Liver (tissue), 8 donors: ENCODE measurements at regions not wholly inside any gene's neighbourhood (a gene's known extent, or its start where the extent isn't known, plus 50 kb on each side); places are given as distances from the start of the nearest gene placed in this dataset.

Experiments
- DNase-seq: peaks from one replicate; pipeline ENCODE4 v3.0.0-alpha.2; 2017; ENCODE audit warnings: low spot score
- H3K27ac ChIP-seq, 2 donors: one replicate each; pipeline ENCODE4 v1.7.0; 2013; ENCODE audit warnings: inconsistent platforms in 2 of 2, low read length in 2 of 2, control low read depth in 1 of 2, low read depth in 1 of 2, mild to moderate bottlenecking in 1 of 2
- H3K27me3 ChIP-seq, 4 donors: one replicate each; pipeline versions ENCODE4 v1.6.1 to v1.7.0; 2013; ENCODE audit warnings: low read length in 3 of 4, inconsistent platforms in 1 of 4, mild to moderate bottlenecking in 1 of 4, moderate library complexity in 1 of 4; ENCODE audit not compliant: control insufficient read depth in 4 of 4, insufficient read depth in 4 of 4
- H3K36me3 ChIP-seq, 4 donors: one replicate each; pipeline versions ENCODE4 v1.6.1 to v1.7.0; 2013; ENCODE audit warnings: low read length in 3 of 4, mild to moderate bottlenecking in 3 of 4, low read depth in 1 of 4, moderate library complexity in 1 of 4; ENCODE audit not compliant: control insufficient read depth in 4 of 4, insufficient read depth in 3 of 4
- H3K4me1 ChIP-seq, 4 donors: one replicate each; pipeline versions ENCODE4 v1.6.1 to v1.7.0; 2013; ENCODE audit warnings: low read length in 3 of 4, mild to moderate bottlenecking in 3 of 4, moderate library complexity in 1 of 4; ENCODE audit not compliant: control insufficient read depth in 4 of 4, insufficient read depth in 4 of 4
- H3K4me3 ChIP-seq, 3 donors: one replicate each; pipeline versions ENCODE4 v1.6.1 to v1.7.0; 2013; ENCODE audit warnings: low read length in 3 of 3, control low read depth in 1 of 3, low read depth in 1 of 3, mild to moderate bottlenecking in 1 of 3
- H3K9ac ChIP-seq, 2 donors: one replicate each; pipeline ENCODE4 v1.7.0; 2013; ENCODE audit warnings: low read length in 2 of 2, mild to moderate bottlenecking in 2 of 2, moderate library complexity in 2 of 2, control low read depth in 1 of 2, low read depth in 1 of 2
- H3K9me3 ChIP-seq, 4 donors: one replicate each; pipeline versions ENCODE4 v1.6.1 to v1.7.0; 2013; ENCODE audit warnings: low read length in 3 of 4; ENCODE audit not compliant: control insufficient read depth in 4 of 4
- ATF3 ChIP-seq: IDR thresholded peaks from 2 replicates; pipeline ENCODE4 v1.6.1; 2016; ENCODE audit warnings: antibody characterized with exemption
- CTCF ChIP-seq: fragments of 150-350 bp; IDR thresholded peaks from 2 replicates; pipeline ENCODE4 v1.5.1; 2017; ENCODE audit warnings: improper control_type of control experiment, low read depth, low read length; ENCODE audit not compliant: missing input control
- EGR1 ChIP-seq, 2 donors: IDR thresholded peaks; 2 replicates each; pipeline ENCODE4 v1.6.1; 2016 to 2018; ENCODE audit warnings: antibody characterized with exemption in 2 of 2, low read depth in 2 of 2
- FOXA1 ChIP-seq: IDR thresholded peaks from 2 replicates; pipeline ENCODE4 v1.6.1; 2016; ENCODE audit warnings: antibody characterized with exemption
- FOXA2 ChIP-seq: IDR thresholded peaks from 2 replicates; pipeline ENCODE4 v1.6.1; 2016; ENCODE audit warnings: antibody characterized with exemption
- HNF4A ChIP-seq, 2 donors: conservative IDR thresholded peaks; 2 replicates each; pipeline ENCODE4 v1.6.1; 2016; ENCODE audit warnings: antibody characterized with exemption in 2 of 2, mild to moderate bottlenecking in 2 of 2
- HNF4G ChIP-seq: IDR thresholded peaks from 2 replicates; pipeline ENCODE4 v1.6.1; 2016; ENCODE audit warnings: antibody characterized with exemption
- JUND ChIP-seq, 2 donors: IDR thresholded peaks; 2 replicates each; pipeline ENCODE4 v1.6.1; 2016; ENCODE audit warnings: antibody characterized with exemption in 2 of 2
- MAX ChIP-seq: IDR thresholded peaks from 2 replicates; pipeline ENCODE4 v1.6.1; 2016; ENCODE audit warnings: antibody characterized with exemption
- NR2F2 ChIP-seq: IDR thresholded peaks from 2 replicates; pipeline ENCODE4 v1.6.1; 2016; ENCODE audit warnings: antibody characterized with exemption
- RAD21 ChIP-seq, 2 donors: IDR thresholded peaks; 2 replicates each; pipeline ENCODE4 v1.6.1; 2016; ENCODE audit warnings: antibody characterized with exemption in 2 of 2, mild to moderate bottlenecking in 2 of 2
- REST ChIP-seq: IDR thresholded peaks from 2 replicates; pipeline ENCODE4 v1.6.1; 2016; ENCODE audit warnings: antibody characterized with exemption, mild to moderate bottlenecking
- RXRA ChIP-seq, 2 donors: IDR thresholded peaks; 2 replicates each; pipeline ENCODE4 v1.6.1; 2017 to 2018; ENCODE audit warnings: antibody characterized with exemption in 2 of 2, mild to moderate bottlenecking in 1 of 2
- SP1 ChIP-seq: IDR thresholded peaks from 2 replicates; pipeline ENCODE4 v1.6.1; 2018; ENCODE audit warnings: antibody characterized with exemption, mild to moderate bottlenecking
- TAF1 ChIP-seq: conservative IDR thresholded peaks from 2 replicates; pipeline ENCODE4 v1.6.1; 2016; ENCODE audit warnings: antibody characterized with exemption, mild to moderate bottlenecking
- YY1 ChIP-seq: IDR thresholded peaks from 2 replicates; pipeline ENCODE4 v1.6.1; 2016; ENCODE audit warnings: antibody characterized with exemption, mild to moderate bottlenecking
- ZBTB33 ChIP-seq: IDR thresholded peaks from 2 replicates; pipeline ENCODE4 v1.6.1; 2016; ENCODE audit warnings: antibody characterized with exemption
- WGBS: extraction: QIAGEN DNeasy Blood & Tissue Kit; methylation state at CpG from one replicate; pipeline ENCODE4 v1.1.7; 2013; 5-methylcytosine and 5-hydroxymethylcytosine counted together
- donor health status: healthy.
- donor health status: healthy.
- donor health status: healthy.
- donor health status: healthy.
- donor health status: healthy.

- no peak overlapping the region for H3K27ac ChIP-seq
- TF ChIP-seq TAF1 (no peak), ZBTB33 (no peak), RAD21 (IDR thresholded peaks at IDR 0.05) (no peak), FOXA1 (no peak), HNF4G (no peak)
- no peaks in the 10 kb centered on the region for H3K27me3 ChIP-seq
- DNase-seq, result no peak
- H3K4me1 ChIP-seq, result no peaks in the 10 kb centered on the region
- no peaks in the 10 kb centered on the region for H3K9me3 ChIP-seq
- no peaks in the 10 kb centered on the region for H3K36me3 ChIP-seq
- H3K9ac ChIP-seq, result no peak overlapping the region
- 80% methylated on average over 4 of the region's 4 CpGs for WGBS
- no peak overlapping the region for H3K4me3 ChIP-seq
Measured at GRCh38 chr20:57918551-57918950, 208.7 kb upstream of the PMEPA1 start.

- 82% methylated on average over 4 of the region's 4 CpGs for WGBS
- H3K27ac ChIP-seq, result no peak overlapping the region
- no peak for DNase-seq
- no peak overlapping the region for H3K4me3 ChIP-seq
- TF ChIP-seq NR2F2, result no peak
- no peaks in the 10 kb centered on the region for H3K36me3 ChIP-seq
- H3K27me3 ChIP-seq, result no peaks in the 10 kb centered on the region
- H3K9me3 ChIP-seq, result no peaks in the 10 kb centered on the region
- no peaks in the 10 kb centered on the region for H3K4me1 ChIP-seq
- H3K9ac ChIP-seq, result no peak overlapping the region
Measured at GRCh38 chr20:57914205-57914604, 204.4 kb upstream of the PMEPA1 start.

GRCh38 chr20:57913156-57913930, 203.5 kb upstream of the PMEPA1 start:
- Histone ChIP-seq H3K4me1 (no peaks in the 10 kb centered on the region), H3K4me3 (no peak overlapping the region), H3K27ac (no peak overlapping the region), H3K36me3 (no peaks in the 10 kb centered on the region), H3K27me3 (no peaks in the 10 kb centered on the region), H3K9ac (no peak overlapping the region), H3K9me3 (no peaks in the 10 kb centered on the region)
- DNase-seq, result no peak
- 88% methylated on average over 12 of the region's 12 CpGs for WGBS
- TF ChIP-seq JUND (IDR thresholded peaks at IDR 0.05), result no peak
- TF ChIP-seq HNF4G, result no peak
- no peak for TF ChIP-seq FOXA1
- no peak for TF ChIP-seq NR2F2
- no peak for TF ChIP-seq RXRA (IDR thresholded peaks at IDR 0.05)
- TF ChIP-seq EGR1 (IDR thresholded peaks at IDR 0.05; ENCODE audit: low read depth in 2 of 2), result no peak
- TF ChIP-seq YY1, result no peak
- TF ChIP-seq MAX, result no peak
- no peak for TF ChIP-seq ZBTB33
- no peak for TF ChIP-seq CTCF
- no peak for TF ChIP-seq ATF3
- no peak for TF ChIP-seq REST
- TF ChIP-seq TAF1, result no peak
- no peak for TF ChIP-seq FOXA2
- no peak for TF ChIP-seq HNF4A (conservative IDR thresholded peaks at IDR 0.05)
- TF ChIP-seq SP1, result no peak
